HuH-7.5 (cell line): ENCODE measurements at regions not wholly inside any gene's neighbourhood (a gene's known extent, or its start where the extent isn't known, plus 50 kb on each side); places are given as distances from the start of the nearest gene placed in this dataset.
"Not testable (repeated sequence)": the region's sequence is repeated elsewhere in the genome, so short reads cannot be mapped to it uniquely, and the experiment has no call there.

Experiments
- DNase-seq: peaks from one replicate; pipeline ENCODE4 v3.0.0; 2011; ENCODE audit warnings: low spot score

- no peak for DNase-seq
Measured at GRCh38 chr15:47129033-47129432, 588.3 kb upstream of the SEMA6D start.

DNA sequence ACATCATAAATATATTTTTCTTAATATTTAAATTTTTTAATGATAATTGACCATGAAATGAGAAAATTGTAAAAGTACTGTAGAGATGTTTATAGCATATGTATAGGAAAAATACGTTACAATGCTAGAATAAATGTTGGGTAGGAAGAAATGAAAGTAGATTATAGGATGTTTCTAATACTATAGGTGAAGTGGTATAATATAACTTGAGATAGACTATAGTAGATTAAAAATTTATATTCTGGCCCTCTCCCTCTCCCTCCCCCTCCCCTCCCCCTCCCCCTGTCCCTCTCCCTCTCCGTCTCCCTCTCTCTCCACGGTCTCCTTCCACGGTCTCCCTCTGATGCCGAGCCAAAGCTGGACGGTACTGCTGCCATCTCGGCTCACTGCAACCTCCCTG is 585.9 kb upstream of the SEMA6D start:
- not testable (repeated sequence) for DNase-seq

DNA sequence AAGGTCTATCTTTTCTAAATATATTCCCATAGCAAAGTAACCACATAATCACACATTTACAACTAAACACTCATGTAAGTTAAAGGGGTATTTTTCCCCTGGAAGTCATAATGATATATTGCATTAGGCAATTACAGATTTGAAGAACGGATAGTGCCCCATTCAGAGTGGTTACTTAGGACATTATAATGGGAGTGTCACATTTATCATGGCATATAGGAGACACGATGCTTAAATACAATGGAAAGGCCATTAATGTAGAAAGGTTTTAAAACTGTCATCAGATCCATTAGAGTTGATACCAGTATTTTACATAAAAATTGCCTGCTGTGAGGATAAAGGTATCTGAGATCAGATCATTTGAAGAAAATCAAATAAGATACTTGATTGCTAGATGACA is 582.0 kb upstream of the SEMA6D start:
- no peak for DNase-seq

DNA sequence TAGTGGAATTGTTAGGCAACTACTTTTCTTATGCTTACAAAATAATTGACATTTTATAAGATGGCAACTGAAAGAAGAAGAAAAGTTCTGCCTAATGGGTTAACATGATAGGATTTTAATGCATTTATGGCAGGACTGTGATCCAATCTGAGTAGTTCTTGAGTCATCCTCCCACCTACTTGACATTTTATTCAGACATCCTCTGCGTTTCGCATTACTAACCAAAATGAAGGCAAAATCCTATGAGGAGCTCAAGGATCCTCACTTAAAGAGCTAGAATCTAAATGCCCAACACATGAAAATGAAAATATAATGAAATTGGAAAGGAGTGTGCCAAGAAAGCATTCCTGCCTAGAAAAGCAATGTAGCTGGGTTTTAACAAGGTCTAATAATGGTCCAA is 581.1 kb upstream of the SEMA6D start:
- no peak for DNase-seq

GRCh38 chr15:47139965-47140364 is 577.3 kb upstream of the SEMA6D start:
- no peak for DNase-seq

DNA sequence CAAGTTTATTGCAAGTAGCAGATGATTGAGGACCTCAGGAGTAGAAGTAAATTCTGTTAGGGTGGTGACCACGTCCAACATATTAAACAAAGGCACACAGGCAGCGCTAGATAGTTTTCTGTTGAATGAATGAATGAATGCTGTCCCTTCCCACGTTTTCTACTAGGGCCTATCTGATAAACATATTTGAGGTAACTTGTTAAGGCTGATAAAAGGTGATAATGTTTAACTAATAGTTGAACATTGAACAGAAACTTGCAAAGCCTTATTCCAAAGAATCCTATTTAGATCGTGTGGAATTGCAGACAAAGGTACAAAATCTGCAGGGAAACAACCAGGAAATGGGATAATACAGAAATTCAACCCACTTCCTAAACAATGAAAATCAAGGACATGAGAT is 559.5 kb upstream of the SEMA6D start:
- no peak for DNase-seq

DNA sequence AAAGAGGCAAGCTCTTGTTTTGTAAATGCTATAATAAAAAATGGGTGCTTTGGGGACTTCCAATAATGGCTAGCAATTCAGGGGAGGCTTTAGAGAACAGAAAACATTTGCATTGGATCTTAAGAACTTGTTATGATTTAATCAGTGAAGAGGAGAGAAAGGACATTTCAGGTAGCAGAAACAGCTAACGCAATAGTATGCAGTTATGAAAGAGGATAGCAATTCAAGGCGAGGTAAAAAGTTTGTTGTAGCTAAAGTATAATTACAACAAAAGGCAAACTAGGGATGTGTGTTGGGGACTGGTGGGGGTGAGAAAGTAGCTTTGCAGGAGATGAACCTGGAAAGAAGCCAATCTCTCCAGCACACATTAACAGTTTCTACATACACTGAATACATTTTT is 558.7 kb upstream of the SEMA6D start:
- no peak for DNase-seq

GRCh38 chr15:47177177-47177576 is 540.1 kb upstream of the SEMA6D start:
- no peak for DNase-seq

DNA sequence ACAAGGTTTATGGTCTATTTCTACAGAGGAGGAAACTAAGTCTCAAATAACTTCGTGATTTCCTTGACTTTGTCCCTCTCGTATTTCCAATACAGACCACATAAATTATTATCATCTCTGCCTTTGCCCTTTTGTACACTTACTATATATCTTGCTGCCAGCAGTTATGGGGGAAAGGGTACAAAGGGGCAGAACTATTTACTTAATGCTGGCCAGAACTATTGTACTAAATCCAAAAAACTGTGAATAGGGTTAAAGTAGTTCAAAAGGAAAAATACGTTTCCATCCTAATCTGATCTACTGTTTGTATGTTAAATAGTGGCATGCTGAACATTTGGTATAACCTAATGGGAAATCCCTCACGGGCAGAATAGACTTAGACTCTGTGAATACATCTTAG is 537.3 kb upstream of the SEMA6D start:
- no peak for DNase-seq

- DNase-seq, result no peak
Measured at GRCh38 chr15:47182818-47183217, 534.5 kb upstream of the SEMA6D start.

- peak; percentile 14 for DNase-seq
Measured at GRCh38 chr15:47184003-47184907, 533.0 kb upstream of the SEMA6D start.

DNA sequence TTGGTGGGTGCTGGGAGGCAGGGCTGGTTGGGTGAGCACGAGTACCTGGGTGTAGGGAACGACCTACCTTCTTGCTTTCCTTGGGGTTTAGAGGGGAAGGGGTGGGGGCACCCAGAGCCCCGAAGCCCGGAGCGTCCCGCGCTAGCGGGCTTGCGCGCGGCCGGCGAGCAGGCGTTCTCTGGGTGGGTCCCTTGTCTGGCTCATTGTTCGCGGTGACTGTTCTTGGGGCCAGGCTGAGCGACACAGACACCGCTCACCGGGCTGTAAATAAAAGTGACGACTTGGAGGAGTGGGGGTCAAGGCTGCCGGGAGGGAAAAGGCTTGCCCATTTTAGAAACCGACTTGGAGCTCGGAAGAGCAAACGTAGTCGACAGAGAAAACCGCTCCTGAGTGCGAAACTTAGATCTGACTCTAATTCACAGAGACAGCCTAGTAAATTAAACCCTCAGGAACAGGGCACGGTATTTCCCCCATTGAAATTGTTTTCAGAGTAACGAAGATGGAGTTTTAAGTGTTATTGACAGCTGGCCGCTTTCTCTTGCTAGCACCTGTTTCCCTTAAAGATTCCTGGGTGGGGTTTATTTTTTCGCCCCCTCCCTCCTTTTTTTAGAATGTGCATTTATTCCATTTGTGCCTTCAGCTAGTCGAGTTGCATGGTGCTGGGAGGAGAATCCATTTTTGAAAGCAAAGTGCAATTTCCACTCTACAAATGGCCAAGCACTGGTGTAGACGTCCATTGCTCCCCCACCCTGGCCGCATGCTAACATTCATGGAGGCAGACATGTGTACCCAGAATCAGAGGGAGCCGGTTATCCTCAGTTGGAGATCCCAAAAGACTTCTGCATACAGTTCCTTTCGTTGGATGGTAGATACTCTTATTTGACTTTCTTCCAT is 532.1 kb upstream of the SEMA6D start:
- DNase-seq, result no peak

DNA sequence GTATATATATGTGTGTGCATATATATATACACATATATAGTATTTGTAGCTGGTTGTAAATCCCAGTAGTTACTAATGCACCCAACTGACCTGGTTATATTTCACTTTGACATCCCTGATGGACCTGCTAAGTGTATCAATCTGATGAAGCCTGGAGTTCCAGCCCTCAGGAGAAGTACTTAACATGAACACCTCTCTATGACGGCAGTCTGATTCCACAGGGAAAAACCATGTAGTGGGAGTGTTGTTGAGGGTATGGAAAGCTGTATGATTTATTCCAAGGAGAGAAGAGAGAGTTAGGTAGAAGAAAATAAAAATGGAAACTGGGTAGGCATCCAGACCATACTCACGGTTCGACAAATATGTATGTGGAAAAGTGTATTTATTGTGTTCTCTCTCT is 531.2 kb upstream of the SEMA6D start:
- DNase-seq, result no peak

GRCh38 chr15:47188758-47189507 is 528.4 kb upstream of the SEMA6D start:
- no peak for DNase-seq

- DNase-seq, result no peak
Measured at GRCh38 chr15:47194718-47195117, 522.6 kb upstream of the SEMA6D start.

GRCh38 chr15:47196048-47196447 is 521.3 kb upstream of the SEMA6D start:
- DNase-seq, result peak; percentile 18

- DNase-seq, result no peak
Measured at GRCh38 chr15:47203993-47204392, 513.3 kb upstream of the SEMA6D start.

- DNase-seq, result no peak
Measured at GRCh38 chr15:47206358-47206978, 510.8 kb upstream of the SEMA6D start.

GRCh38 chr15:47209591-47209990 is 507.7 kb upstream of the SEMA6D start:
- DNase-seq, result no peak

GRCh38 chr15:47212222-47213010 is 504.9 kb upstream of the SEMA6D start:
- no peak for DNase-seq

GRCh38 chr15:47213883-47214282 is 503.4 kb upstream of the SEMA6D start:
- DNase-seq, result no peak
